H9 (cell line): ENCODE measurements at regions not wholly inside any gene's neighbourhood (a gene's known extent, or its start where the extent isn't known, plus 50 kb on each side); places are given as distances from the start of the nearest gene placed in this dataset.

Source experiments
- DNase-seq: peaks from one replicate; pipeline ENCODE4 v3.0.0-alpha.2; 2017
- H2AFZ ChIP-seq: one replicate; pipeline ENCODE4 v1.6.1; 2013; ENCODE audit warnings: mild to moderate bottlenecking, low read length, control low read depth, moderate library complexity
- H2AK5ac ChIP-seq: 2 replicates; pipeline ENCODE4 v1.6.1; 2013; ENCODE audit warnings: low read length, control low read depth, mixed read lengths; ENCODE audit not compliant: insufficient read length
- H2BK120ac ChIP-seq: one replicate; pipeline ENCODE4 v1.6.1; 2013; ENCODE audit warnings: low read depth, mild to moderate bottlenecking, low read length, control low read depth, inconsistent platforms; ENCODE audit not compliant: poor library complexity, severe bottlenecking
- H2BK12ac ChIP-seq: 2 replicates; pipeline ENCODE4 v1.6.1; 2013; ENCODE audit warnings: low read length, control low read depth, mixed read lengths, low read depth; ENCODE audit not compliant: insufficient read length
- H2BK15ac ChIP-seq: 2 replicates; pipeline ENCODE4 v1.6.1; 2013; ENCODE audit warnings: low read depth, low read length, control low read depth
- H2BK20ac ChIP-seq: one replicate; pipeline ENCODE4 v1.6.1; 2013; ENCODE audit warnings: low read depth, mild to moderate bottlenecking, low read length, control low read depth, inconsistent platforms; ENCODE audit not compliant: poor library complexity, severe bottlenecking
- H2BK5ac ChIP-seq: 2 replicates; pipeline ENCODE4 v1.6.1; 2013; ENCODE audit warnings: low read length, control low read depth, mixed read lengths; ENCODE audit not compliant: insufficient read length
- H3K14ac ChIP-seq: 2 replicates; pipeline ENCODE4 v1.6.1; 2013; ENCODE audit warnings: low read length, control low read depth; ENCODE audit not compliant: insufficient read depth
- H3K18ac ChIP-seq: 2 replicates; pipeline ENCODE4 v1.6.1; 2013; ENCODE audit warnings: low read depth, mild to moderate bottlenecking, mixed read lengths, low read length, control low read depth; ENCODE audit not compliant: insufficient read length
- H3K23ac ChIP-seq: 2 replicates; pipeline ENCODE4 v1.6.1; 2013; ENCODE audit warnings: low read length, control low read depth, mixed read lengths, low read depth; ENCODE audit not compliant: insufficient read length
- H3K23me2 ChIP-seq: 2 replicates; pipeline ENCODE4 v1.6.1; 2013; ENCODE audit warnings: low read depth, mild to moderate bottlenecking, mixed read lengths, low read length, control low read depth; ENCODE audit not compliant: insufficient read length, poor library complexity, severe bottlenecking
- H3K27ac ChIP-seq: 2 replicates; pipeline ENCODE4 v1.5.1; 2013; ENCODE audit warnings: low read length, control low read depth, mixed read lengths, low read depth; ENCODE audit not compliant: insufficient read length
- H3K27me3 ChIP-seq: 2 replicates; pipeline ENCODE4 v1.6.1; 2013; ENCODE audit warnings: low read length, control low read depth, inconsistent platforms; ENCODE audit not compliant: insufficient read depth
- H3K4ac ChIP-seq: 2 replicates; pipeline ENCODE4 v1.6.1; 2013; ENCODE audit warnings: low read depth, mild to moderate bottlenecking, control low read depth, inconsistent platforms, low read length, moderate library complexity
- H3K4me1 ChIP-seq: 2 replicates; pipeline ENCODE4 v1.6.1; 2013; ENCODE audit warnings: low read length, control low read depth, inconsistent platforms; ENCODE audit not compliant: insufficient read depth
- H3K4me2 ChIP-seq: 2 replicates; pipeline ENCODE4 v1.6.1; 2013; ENCODE audit warnings: low read length, control low read depth, mixed read lengths; ENCODE audit not compliant: insufficient read length, insufficient read depth
- H3K56ac ChIP-seq: 2 replicates; pipeline ENCODE4 v1.6.1; 2013; ENCODE audit warnings: low read depth, mild to moderate bottlenecking, mixed read lengths, low read length, control low read depth; ENCODE audit not compliant: insufficient read length
- H3K79me1 ChIP-seq: 2 replicates; pipeline ENCODE4 v1.6.1; 2013; ENCODE audit warnings: low read depth, mild to moderate bottlenecking, moderate library complexity, low read length, control low read depth, inconsistent platforms; ENCODE audit not compliant: insufficient read depth, poor library complexity, severe bottlenecking
- H3K79me2 ChIP-seq: 2 replicates; pipeline ENCODE4 v1.6.1; 2013; ENCODE audit warnings: low read length, control low read depth, inconsistent platforms; ENCODE audit not compliant: insufficient read depth
- H3K9ac ChIP-seq: 2 replicates; pipeline ENCODE4 v1.6.1; 2013; ENCODE audit warnings: low read length, control low read depth, mixed read lengths; ENCODE audit not compliant: insufficient read length; ENCODE audit errors: extremely low read depth
- H3K9me3 ChIP-seq: one replicate; pipeline ENCODE4 v1.6.1; 2013; ENCODE audit warnings: low read depth, low read length, inconsistent platforms; ENCODE audit not compliant: control insufficient read depth
- H3T11ph ChIP-seq: one replicate; pipeline ENCODE4 v1.6.1; 2013; ENCODE audit warnings: mild to moderate bottlenecking, low read length, control low read depth, inconsistent platforms
- H4K20me1 ChIP-seq: one replicate; pipeline ENCODE4 v1.6.1; 2013; ENCODE audit not compliant: control insufficient read depth, insufficient read length, insufficient read depth
- H4K5ac ChIP-seq: 2 replicates; pipeline ENCODE4 v1.6.1; 2013; ENCODE audit warnings: low read depth, mild to moderate bottlenecking, mixed read lengths, low read length, control low read depth; ENCODE audit not compliant: insufficient read length
- H4K8ac ChIP-seq: replicated peaks from 2 replicates; pipeline ENCODE4 v1.6.1; 2013; ENCODE audit warnings: low read length, control low read depth, mixed read lengths, low read depth; ENCODE audit not compliant: insufficient read length
- H4K91ac ChIP-seq: 2 replicates; pipeline ENCODE4 v1.6.1; 2013; ENCODE audit warnings: low read depth, mild to moderate bottlenecking, moderate library complexity, mixed read lengths, low read length, control low read depth; ENCODE audit not compliant: insufficient read length
- H3K27ac Mint-ChIP-seq, 3 experiments: 2 replicates in 2 of 3; 3 replicates in 1 of 3; pipeline ENCODE4 v1.8.0; 2020 to 2021; ENCODE audit warnings: mixed read lengths in 3 of 3, mild to moderate bottlenecking in 1 of 3, moderate library complexity in 1 of 3
- H3K27me3 Mint-ChIP-seq: 2 replicates; pipeline ENCODE4 v1.8.0; 2021; ENCODE audit warnings: low read depth, mild to moderate bottlenecking, moderate library complexity, mixed read lengths
- H3K36me3 Mint-ChIP-seq, 3 experiments: 2 replicates in 2 of 3; 3 replicates in 1 of 3; pipeline ENCODE4 v1.8.0; 2020 to 2021; ENCODE audit warnings: low read depth in 3 of 3, mixed read lengths in 3 of 3; ENCODE audit not compliant: insufficient read depth in 1 of 3
- H3K4me1 Mint-ChIP-seq, 2 experiments: 2 replicates each; pipeline ENCODE4 v1.8.0; 2020; ENCODE audit warnings: mixed read lengths in 2 of 2
- H3K4me3 Mint-ChIP-seq, 2 experiments: 2 replicates in 1 of 2; 3 replicates in 1 of 2; pipeline ENCODE4 v1.8.0; 2020 to 2021; ENCODE audit warnings: mild to moderate bottlenecking in 2 of 2, mixed read lengths in 2 of 2, moderate library complexity in 1 of 2
- H3K9me3 Mint-ChIP-seq, 2 experiments: 2 replicates in 1 of 2; 3 replicates in 1 of 2; pipeline ENCODE4 v1.8.0; 2020; ENCODE audit warnings: mild to moderate bottlenecking in 2 of 2, mixed read lengths in 2 of 2, moderate library complexity in 1 of 2
- WGBS: extraction: QIAGEN DNeasy Blood & Tissue Kit; methylation state at CpG from one replicate; pipeline ENCODE4 v1.1.7; 2013; ENCODE audit warnings: missing lambda C conversion rate, low lambda C conversion rate, mixed read lengths; ENCODE audit not compliant: insufficient read length; ENCODE audit errors: extremely low coverage; 5-methylcytosine and 5-hydroxymethylcytosine counted together
- TF ChIP-seq, protein P1 (sequence below): fragments of 200-600 bp; sonication (generic); conservative IDR thresholded peaks from 3 replicates; pipeline ENCODE4 v1.8.0; 2021; ENCODE audit warnings: antibody characterized with exemption, mild to moderate bottlenecking

DNA sequence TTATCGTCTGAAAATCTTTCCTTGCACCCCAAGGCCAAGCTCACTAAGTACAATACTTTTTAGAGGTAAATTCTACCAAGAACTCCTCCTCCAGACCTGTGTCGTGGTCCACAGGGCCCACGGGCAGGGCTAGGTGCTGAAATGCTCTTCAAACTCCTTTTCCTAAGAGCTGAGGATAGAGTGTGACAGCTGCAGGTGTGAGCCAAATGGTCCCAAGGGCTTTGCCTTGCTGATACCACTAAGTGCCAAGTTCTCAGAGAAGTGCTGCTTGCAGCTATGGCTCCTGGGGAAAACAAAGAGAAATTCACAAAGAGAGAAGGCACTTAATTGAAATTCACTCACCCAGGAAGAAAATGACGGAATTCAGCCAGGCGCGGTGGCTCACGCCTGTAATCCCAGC is 868.9 kb upstream of the AUTS2 start:
- no peak for DNase-seq
- no peak overlapping the region for H3T11ph ChIP-seq
- no peak overlapping the region for H2BK20ac ChIP-seq
- H4K5ac ChIP-seq: no peak overlapping the region
- H3K4me1 ChIP-seq: no peaks in the 10 kb centered on the region; the same call in 1 of the 2 replicates
- no peak overlapping the region for H3K56ac ChIP-seq
- no peak overlapping the region for H3K27ac ChIP-seq
- no peak overlapping the region for H2AK5ac ChIP-seq
- H4K91ac ChIP-seq: no peak overlapping the region
- TF ChIP-seq, protein P1, sequence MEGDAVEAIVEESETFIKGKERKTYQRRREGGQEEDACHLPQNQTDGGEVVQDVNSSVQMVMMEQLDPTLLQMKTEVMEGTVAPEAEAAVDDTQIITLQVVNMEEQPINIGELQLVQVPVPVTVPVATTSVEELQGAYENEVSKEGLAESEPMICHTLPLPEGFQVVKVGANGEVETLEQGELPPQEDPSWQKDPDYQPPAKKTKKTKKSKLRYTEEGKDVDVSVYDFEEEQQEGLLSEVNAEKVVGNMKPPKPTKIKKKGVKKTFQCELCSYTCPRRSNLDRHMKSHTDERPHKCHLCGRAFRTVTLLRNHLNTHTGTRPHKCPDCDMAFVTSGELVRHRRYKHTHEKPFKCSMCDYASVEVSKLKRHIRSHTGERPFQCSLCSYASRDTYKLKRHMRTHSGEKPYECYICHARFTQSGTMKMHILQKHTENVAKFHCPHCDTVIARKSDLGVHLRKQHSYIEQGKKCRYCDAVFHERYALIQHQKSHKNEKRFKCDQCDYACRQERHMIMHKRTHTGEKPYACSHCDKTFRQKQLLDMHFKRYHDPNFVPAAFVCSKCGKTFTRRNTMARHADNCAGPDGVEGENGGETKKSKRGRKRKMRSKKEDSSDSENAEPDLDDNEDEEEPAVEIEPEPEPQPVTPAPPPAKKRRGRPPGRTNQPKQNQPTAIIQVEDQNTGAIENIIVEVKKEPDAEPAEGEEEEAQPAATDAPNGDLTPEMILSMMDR: no peak
- H2AFZ ChIP-seq: no peak overlapping the region
- no peak overlapping the region for H2BK12ac ChIP-seq
- Mint-ChIP-seq H3K9me3 (no peaks in the 10 kb centered on the region), H3K27ac (no peak overlapping the region), H3K36me3 (no peaks in the 10 kb centered on the region), H3K4me3 (no peak overlapping the region), H3K27me3 (no peaks in the 10 kb centered on the region; the same call in 1 of the 2 replicates), H3K4me1 (peaks cover 16 to 22% of the 10 kb centered on the region in 2 experiments)
- H2BK120ac ChIP-seq: no peak overlapping the region
- no peak overlapping the region for H4K8ac ChIP-seq
- no peak overlapping the region for H3K23ac ChIP-seq
- no peak overlapping the region for H3K4ac ChIP-seq
- no peak overlapping the region for H3K9ac ChIP-seq
- H3K23me2 ChIP-seq: no peaks in the 10 kb centered on the region
- no peaks in the 10 kb centered on the region for H3K27me3 ChIP-seq
- H3K9me3 ChIP-seq: no peaks in the 10 kb centered on the region
- H3K79me2 ChIP-seq: no peaks in the 10 kb centered on the region
- WGBS: no CpG with 5 or more reads among the region's 7 CpGs
- no peak overlapping the region for H2BK5ac ChIP-seq
- H3K18ac ChIP-seq: no peak overlapping the region
- H2BK15ac ChIP-seq: no peak overlapping the region
- H3K79me1 ChIP-seq: no peaks in the 10 kb centered on the region
- no peaks in the 10 kb centered on the region for H4K20me1 ChIP-seq
- no peak overlapping the region for H3K14ac ChIP-seq
- H3K4me2 ChIP-seq: no peak overlapping the region
